Skin epidermis (tissue), 12 donors: ENCODE measurements at regions not wholly inside any gene's neighbourhood (a gene's known extent, or its start where the extent isn't known, plus 50 kb on each side); places are given as distances from the start of the nearest gene placed in this dataset.

ENCODE experiments used
- H3K27ac ChIP-seq, 21 experiments: fragments of 200-600 bp; sonication (generic) in 11 of 21; one replicate each; pipeline ENCODE4 v1.5.0; 2020; ENCODE audit warnings: mild to moderate bottlenecking in 3 of 21, inconsistent platforms in 2 of 21, moderate library complexity in 2 of 21
- H3K4me3 ChIP-seq, 7 experiments: fragments of 200-600 bp; sonication (generic) in 2 of 7; one replicate each; pipeline ENCODE4 v1.5.0; 2020; ENCODE audit warnings: inconsistent platforms in 2 of 7, mild to moderate bottlenecking in 2 of 7, moderate library complexity in 1 of 7

DNA sequence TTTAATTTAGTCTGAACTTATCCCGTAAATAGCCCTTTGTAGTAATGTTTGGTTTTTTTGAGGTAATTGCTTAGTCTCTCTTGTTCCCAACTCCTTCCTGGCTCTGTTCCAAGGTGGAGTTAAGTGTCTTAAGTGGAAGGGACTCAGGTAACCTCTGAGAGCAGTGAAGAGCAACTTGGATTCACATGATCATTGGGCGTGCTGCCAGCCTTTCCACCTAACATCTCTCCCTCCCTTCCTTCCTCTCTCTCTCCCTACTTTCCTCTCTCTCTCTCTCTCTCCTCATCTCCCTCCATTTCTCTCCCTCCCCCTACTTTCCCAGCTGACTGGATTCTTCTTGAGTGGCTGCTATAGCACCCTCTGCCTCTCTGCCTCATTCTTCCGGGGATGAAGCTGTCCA, 232.9 kb upstream of the SASH1 start:
- Histone ChIP-seq H3K4me3 (no peak overlapping the region), H3K27ac (no peak overlapping the region)

DNA sequence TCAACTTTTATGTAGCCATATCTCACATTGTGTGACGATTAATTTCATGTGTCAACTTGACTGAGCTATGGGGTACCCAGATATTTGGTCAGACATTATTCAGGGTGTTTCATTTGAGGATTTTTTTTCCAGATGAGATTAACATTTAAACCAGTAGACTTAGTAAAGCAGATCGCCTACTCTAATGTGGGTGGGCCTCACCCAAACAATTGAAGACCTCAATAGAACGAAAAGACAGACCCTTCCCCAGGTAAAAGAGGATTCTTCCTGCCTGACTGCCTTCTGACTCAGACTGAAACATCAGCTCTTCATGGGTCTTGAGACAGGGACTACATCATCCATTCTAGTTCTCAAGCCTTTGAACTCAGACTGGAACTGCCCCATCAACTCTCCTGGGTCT, 231.7 kb upstream of the SASH1 start:
- no peak overlapping the region for H3K27ac ChIP-seq
- no peak overlapping the region for H3K4me3 ChIP-seq

DNA sequence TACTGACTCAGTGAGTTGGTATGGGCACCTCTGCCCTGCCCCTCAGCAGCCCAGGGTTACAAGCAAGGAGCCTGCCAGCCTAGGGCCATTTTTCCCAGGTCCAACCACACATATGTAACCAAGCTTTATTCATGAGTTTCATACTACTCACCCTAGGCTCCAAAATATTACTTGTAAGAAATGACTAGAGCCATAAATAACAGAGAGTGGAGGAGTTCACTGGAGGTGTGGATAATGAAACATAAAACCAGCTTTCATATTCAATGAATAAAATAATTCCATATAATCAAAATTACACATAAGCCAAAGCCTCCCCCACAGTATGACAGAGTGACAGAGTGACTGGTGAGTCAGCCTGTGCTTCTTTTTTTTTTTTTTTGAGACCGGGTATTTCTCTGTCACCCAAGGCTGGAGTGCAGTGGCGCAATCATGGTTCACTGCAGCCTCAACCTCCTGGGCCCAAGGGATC, 229.8 kb upstream of the SASH1 start:
- no peak overlapping the region for H3K27ac ChIP-seq

DNA sequence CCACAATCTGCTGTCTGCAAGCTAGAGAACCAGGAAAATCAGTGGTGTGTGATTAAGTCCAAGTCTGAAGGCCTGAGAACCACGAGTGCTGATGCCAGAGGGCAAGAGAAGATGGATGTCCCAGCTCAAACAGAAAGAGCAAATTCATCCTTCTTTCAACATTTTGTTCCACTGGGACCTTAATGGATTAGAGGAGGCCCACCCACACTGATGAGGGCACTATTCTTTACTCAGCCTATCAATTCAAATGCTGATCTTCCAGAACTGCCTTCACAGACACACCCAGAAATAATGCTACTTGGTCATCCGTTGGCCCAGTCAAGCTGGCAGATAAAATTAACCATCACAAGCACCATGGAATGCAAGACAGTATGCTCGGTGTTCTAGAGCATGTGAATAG, 226.6 kb upstream of the SASH1 start:
- Histone ChIP-seq H3K27ac (no peak overlapping the region), H3K4me3 (no peak overlapping the region)

More for the DNA sequence above, 229.8 kb upstream of the SASH1 start:
- no peak overlapping the region for H3K4me3 ChIP-seq

DNA sequence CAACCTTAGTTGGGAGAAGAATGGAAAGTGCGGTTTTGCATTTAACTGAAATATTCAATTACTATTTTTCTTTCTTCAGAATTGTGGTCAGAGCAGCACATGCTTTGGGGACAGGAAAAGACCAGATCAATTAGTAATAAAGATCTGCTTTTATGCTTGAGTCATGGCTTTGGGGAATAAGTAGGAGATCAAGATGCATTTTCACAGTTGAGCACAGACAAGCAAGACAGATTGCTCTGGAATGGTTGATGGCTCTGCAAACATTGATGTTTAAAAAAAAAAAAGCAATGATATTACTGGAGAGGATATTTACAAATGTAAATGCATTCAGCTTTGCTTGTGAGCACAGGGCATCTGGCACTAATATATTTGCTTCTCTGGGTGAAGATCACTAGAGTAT, 224.4 kb upstream of the SASH1 start:
- H3K4me3 ChIP-seq = no peak overlapping the region

DNA sequence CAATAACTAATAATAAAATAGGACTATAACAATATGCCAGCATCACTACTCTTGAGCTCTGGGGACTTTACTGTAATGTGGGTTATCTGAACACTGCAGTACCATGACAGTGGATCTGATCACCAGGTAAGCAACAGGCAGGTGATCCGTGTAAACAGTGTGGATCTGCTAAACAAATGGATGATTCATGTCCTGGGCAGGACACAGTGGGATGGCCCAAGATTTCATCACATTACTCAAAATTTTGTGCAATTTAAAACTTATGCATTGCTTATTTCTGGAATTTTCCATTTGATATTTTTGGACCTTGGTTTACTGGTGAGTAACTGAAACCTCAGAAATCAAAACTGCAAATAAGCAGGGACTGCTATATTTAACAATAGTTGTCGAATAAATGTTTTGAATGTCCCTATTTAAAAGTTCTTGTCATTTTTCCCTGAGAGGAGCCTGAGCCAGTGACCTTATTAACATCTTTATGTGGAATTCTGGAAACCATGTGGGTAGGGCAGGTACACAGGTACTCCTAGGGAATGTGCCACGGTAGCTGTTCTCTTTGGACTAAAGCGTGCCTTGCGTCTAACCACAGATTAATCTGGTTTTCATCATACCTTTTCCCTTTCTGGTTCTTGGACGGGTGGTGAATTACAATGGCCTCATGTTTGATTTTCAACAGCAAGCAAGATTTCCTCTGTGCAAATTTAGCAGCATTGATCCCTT, 214.5 kb upstream of the SASH1 start:
- Histone ChIP-seq H3K4me3 (no peak overlapping the region), H3K27ac (no peak overlapping the region)

More for the DNA sequence above, 224.4 kb upstream of the SASH1 start:
- H3K27ac ChIP-seq = no peak overlapping the region

DNA sequence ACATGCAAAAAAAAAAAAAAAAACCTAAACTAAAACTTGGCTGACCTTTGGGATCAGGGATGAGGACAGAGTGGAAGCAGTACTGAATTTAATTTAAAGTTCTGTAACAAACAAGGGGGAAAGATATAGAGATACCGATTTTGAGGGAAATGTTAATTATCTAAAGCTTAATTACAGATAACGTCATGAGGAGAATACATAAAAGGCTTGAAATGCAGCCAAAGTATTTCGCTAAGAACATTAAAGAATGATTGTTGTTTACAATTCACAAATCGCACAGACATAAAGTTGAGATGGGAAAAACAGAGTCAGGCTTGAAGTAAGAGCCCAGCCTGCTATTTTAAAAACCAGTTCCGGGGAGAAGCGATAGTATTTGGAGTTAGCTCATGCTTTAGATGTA, 208.0 kb upstream of the SASH1 start:
- no peak overlapping the region for H3K27ac ChIP-seq
- no peak overlapping the region for H3K4me3 ChIP-seq

DNA sequence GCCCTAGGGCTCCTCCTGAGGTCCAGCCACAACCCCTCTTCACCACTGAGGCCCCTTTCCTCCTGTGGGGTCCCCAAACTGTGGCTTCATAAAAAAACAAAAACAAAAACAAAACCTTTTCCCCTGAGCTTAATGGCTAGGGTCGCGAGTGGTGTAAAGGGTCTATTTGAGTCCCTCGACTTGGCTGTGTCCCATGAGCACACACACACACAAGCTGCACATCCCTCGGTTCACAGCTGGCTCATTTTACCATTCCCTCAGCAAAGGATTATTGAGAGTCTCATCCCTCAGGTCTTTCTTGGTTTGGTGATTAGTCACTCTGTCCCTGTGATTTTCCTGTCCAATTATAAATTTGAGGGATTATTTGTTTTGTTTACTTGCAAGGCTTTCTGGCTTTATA, 206.1 kb upstream of the SASH1 start:
- no peak overlapping the region for H3K27ac ChIP-seq

DNA sequence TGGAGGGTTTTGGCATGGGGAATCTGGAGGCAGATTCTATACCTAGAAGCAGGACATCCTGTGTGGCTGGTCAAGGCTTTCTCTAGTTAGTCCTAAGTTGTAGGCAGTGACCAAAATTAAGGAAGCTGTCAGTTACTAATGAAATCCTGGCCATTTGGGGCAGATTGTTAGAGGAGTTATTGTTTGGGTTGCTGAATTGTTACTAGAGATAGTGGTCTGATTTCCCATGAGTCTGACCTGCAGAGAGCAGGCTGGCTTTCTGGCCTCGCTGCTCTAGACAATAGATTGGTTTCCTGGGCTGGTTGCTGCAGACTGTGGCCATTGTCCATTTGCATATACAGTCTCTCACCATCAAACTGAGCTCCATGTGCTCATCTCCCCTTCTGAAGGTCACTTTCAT, 205.0 kb upstream of the SASH1 start:
- no peak overlapping the region for H3K4me3 ChIP-seq
- no peak overlapping the region for H3K27ac ChIP-seq

More for the DNA sequence above, 206.1 kb upstream of the SASH1 start:
- no peak overlapping the region for H3K4me3 ChIP-seq

DNA sequence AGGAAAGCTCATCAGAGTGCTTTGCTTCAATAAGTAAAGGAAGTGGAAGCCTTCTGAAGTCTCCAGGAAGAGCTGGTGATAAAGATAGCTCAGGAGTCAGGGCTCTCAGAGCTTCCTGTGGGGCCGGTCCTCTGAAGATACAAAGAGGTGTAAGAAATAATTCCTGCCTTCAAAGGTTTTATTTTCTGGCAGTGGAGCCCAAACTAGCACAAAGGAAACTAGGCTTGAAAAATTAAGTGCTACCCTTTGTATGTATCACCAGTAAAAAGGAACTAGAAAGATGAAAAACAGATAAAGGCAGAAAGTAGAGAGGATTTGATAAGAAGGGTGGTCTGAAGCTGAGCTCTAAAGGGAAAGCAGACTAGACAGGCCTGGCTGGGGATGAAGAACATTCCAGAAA, 204.1 kb upstream of the SASH1 start:
- no peak overlapping the region for H3K27ac ChIP-seq
- H3K4me3 ChIP-seq = no peak overlapping the region

DNA sequence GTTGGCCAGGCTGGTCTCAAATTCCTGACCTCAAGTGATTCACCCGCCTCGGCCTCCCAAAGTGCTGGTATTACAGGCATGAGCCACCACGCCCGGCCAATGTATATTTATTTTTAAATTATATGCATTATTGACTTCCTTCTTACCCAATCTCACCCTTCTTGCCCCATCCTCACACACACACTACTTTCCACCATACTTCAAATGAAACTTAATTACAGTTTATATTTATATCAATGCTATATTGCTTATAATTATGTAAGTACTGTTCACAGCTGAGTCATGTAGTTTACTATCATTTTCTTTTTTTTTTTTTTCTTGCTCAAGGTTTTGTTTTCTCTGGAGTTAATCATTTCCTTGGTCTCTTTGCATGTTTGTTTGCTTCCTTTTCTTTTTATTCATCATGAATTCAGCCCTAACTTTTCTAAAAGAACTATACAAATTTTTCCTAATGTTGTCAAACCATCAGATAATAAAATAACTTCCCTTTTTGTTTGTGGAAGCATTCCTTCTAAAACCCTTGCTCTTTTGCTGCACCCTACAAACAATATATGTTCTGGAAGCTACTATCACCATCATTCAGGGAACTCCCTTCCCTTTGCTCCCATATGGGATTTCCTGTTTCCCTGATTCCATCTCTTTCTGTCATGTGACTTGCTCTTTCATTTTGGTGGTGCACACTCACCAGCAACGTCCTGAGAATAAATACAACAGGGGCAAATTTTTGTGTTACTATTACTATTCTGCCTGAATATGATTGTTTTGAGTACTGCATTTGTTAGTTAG, 201.7 kb upstream of the SASH1 start:
- H3K27ac ChIP-seq = no peak overlapping the region
- no peak overlapping the region for H3K4me3 ChIP-seq

DNA sequence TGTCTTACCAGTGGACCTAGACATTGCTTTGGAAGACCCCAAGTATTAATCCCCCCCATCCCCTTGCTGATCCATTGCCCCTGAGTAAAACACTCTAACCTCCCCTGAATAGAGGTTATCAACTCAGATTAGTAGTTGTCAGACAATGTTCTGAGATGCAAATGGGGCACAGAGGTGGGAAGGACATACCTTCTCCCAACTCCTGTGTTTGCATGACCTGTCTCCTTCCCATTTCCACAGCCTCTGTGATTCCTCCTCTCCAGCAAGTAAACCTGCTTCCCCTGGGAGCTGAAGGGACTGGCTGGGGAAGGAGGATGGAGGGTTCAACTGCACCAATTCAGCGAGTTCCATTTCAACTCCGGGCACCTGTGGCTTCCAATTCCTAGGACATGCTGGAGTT, 199.8 kb upstream of the SASH1 start:
- Histone ChIP-seq H3K27ac (no peak overlapping the region), H3K4me3 (no peak overlapping the region)

DNA sequence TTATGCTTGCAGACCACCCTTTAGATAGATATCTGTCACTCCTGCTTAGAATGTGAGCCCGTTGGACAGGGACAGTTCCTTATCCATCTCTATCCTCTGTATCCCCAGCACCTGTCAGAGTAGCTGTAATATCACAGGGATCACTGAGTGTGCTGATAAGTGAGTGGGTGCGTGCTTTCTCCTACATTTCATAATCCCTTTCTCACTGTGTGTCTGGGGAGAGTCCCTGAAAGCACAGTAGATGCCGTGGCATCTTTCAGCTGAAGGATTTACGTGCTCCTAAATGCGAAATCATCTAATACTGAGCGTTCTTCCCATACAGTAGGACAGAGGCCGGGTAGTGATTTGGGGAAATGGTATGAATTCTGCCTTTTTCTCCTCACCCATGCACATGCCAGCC, 198.9 kb upstream of the SASH1 start:
- H3K27ac ChIP-seq = no peak overlapping the region
- H3K4me3 ChIP-seq = no peak overlapping the region

DNA sequence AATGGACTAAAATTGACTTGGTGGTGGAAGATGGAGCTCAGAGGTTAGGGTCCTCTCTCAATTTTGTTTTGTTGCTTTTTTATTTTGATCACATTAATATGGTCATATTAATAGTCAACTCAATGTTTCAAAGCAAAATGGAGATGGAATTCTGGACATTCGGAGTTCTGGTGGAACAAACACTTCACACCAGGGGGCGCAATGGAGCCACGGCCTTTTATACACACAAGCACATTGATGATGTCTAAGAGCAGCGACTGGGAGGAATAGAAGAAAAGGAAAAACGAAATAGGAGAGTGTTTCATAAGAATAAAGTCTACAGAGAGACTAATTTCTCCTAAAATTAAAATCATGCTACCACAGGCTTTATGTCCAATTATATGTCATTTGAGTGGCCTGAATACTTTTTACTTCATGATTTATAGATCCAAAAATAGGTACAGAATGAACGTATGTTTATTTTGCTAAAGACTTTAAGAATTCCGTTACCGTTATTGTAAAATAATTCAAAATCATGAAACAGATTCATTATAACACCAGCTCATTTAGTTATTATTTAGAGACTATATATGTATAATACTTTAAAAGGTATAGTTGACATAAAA, 197.6 kb upstream of the SASH1 start:
- Histone ChIP-seq H3K27ac (no peak overlapping the region), H3K4me3 (no peak overlapping the region)

DNA sequence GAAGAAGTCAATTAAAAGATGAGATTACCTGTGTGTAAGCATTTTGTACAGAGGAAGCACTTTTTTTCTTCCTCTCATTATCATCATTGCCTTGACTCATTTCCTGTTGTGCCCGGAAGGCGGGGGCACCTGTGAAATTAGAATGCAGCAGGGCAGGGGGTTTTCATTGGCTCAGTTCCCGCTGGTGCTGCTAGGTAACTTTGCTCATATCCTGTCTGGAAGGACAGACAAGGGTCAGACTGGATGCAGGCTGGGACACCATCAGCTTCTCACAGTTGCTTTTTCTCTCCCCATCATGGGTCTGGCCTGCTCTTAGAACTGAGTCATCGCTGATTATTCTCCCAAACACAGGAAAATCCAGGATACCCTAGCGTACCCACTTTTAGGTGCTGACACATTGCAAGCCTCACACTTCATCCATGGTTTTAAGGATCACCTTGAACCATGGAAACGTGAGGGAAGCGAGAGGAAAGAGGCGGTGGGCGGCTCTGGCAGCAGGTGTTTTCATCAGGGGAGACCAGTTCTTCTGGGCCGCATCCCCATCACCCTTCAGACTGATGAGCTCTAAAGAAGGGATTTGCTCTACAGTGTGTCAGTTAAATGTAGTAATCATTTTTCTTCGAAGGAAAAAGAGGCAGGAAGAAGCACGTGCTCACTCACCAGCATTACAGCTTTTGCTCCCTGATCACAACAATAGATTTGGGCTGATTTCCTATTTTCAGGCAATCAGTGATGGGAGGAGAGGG, 195.7 kb upstream of the SASH1 start:
- Histone ChIP-seq H3K4me3 (no peak overlapping the region), H3K27ac (no peak overlapping the region)

DNA sequence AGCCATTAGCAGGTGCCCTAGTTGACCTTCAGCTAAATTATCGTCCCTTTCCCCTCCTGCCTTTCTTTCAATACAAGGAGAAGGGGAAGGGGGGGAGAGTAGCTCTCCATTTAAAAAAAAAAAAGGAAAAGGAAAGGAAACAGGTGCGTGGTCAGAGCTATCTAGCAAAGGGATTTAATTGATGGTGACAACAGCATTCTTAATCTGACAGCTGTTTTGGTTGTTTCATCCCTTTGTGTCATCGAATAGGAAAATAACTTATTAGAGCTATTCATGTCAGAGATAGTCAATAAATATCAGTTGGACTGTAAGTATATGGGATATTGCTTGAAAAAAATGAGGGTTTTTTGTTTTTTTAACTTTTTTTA, 195.2 kb upstream of the SASH1 start:
- Histone ChIP-seq H3K27ac (no peak overlapping the region), H3K4me3 (no peak overlapping the region)

DNA sequence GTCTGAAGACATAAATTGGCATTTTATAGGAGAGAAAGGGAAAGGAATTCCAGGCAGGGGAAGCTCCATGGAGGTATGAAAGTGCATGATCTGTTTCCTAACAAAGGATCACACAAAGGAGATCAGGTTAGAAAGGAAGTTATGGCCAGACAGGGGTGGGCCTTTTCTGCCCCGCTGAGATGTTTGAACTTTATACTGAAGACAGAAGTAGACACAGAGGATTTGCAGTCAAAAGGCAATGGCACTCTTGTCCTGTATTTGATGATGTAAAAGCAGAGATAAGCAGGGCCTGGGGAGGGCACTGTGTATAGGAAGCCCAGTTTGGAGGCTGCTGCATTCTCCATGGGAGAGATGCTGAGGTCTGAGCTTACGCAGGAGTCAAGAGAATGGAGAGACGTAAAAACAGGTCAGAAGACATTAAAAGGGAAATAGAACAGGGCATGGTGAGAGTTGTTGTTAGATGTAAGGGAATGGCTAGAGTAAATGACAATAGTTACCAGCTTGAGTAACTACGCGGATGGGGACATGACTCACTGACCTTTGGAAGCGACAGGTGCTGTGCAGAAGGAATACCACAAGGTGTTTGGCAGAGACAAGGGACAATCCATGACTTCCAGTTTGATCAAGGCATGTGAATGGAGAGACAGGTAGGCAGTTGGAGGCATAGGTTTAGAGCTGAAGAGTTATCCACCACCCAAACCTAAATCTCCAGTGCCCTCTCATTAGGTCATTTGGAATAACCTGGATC, 190.6 kb upstream of the SASH1 start:
- Histone ChIP-seq H3K27ac (no peak overlapping the region), H3K4me3 (no peak overlapping the region)

DNA sequence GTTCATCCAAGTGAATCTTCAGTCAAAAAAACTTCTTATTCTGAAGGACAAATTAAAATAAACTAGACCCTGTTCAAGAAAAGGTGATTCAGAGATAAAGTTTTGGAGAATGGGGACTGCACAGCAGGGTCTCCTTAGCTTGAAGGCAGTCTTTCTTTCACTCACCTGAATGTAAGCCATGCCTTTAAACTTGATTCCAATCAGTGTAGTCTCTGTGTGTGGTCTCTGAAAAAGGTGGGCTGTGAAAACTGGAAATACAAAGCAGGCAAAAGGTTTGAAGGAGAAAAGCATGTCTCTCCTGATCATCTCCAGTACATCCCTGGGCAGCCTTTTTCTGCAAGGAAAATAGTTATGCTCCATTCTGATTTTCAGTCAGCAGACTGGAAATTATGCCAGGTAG, 188.0 kb upstream of the SASH1 start:
- H3K27ac ChIP-seq = peak overlapping the region in 1 of 21 experiments; percentile 55
- H3K4me3 ChIP-seq = no peak overlapping the region

DNA sequence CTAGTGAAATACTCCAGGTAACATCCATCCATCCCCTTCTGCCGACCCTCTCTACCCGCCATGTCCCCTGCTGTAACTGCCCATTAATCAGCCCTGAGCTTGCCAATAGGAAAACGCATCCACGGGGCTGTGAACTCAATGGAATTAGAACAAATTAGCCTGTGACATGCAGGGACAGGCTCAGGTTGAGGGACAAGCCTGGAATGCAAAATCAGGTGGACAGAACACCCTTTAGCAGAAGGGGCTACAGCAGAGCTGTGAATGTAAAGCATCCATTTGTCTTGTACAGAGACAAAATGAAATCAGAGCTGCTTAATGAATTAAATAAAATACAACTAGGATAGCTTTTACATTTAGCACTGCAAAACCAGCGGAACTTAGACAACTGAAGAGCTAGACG, 187.3 kb upstream of the SASH1 start:
- H3K4me3 ChIP-seq = no peak overlapping the region
- H3K27ac ChIP-seq = peak overlapping the region in 1 of 21 experiments; percentile 55

DNA sequence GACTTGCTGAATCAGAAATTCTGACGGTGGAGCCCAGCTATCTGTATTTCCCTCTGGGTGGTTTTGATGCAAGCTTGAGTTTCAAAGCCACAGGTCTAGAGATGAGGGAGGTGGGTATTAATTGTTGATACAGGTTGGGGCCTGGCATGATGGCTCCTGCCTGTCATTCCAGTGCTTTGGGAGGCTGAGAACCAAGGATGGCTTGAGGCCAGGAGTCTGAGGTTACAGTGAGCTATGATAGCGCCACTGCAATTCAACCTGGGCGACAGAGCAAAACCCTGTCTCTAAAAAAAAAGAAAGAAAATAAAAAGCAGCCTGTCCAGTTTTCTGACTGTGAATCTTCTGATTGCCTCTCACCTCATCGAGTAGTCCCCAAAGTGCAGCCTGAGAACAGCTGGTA, 184.8 kb upstream of the SASH1 start:
- Histone ChIP-seq H3K27ac (no peak overlapping the region), H3K4me3 (no peak overlapping the region)
